ENCODE measurements at regions not wholly inside any gene's neighbourhood (a gene's known extent, or its start where the extent isn't known, plus 50 kb on each side); places are given as distances from the start of the nearest gene placed in this dataset.
"Not testable (repeated sequence)": the region's sequence is repeated elsewhere in the genome, so short reads cannot be mapped to it uniquely, and the experiment has no call there.

GRCh38 chr7:121744319-121744718 is 128.6 kb upstream of the PTPRZ1 start:
- DNase-seq, result no peak

- DNase-seq, result no peak
Measured at GRCh38 chr7:121741896-121742295, 131.1 kb upstream of the PTPRZ1 start.

- DNase-seq, result no peak
Measured at GRCh38 chr7:121739465-121739864, 133.5 kb upstream of the PTPRZ1 start.

- DNase-seq, result no peak
Measured at GRCh38 chr7:121730869-121731268, 142.1 kb upstream of the PTPRZ1 start.

- DNase-seq, result no peak
Measured at GRCh38 chr7:121714559-121715303, 158.2 kb upstream of the PTPRZ1 start.

GRCh38 chr7:121712961-121713360 is 160.0 kb upstream of the PTPRZ1 start:
- not testable (repeated sequence) for DNase-seq

GRCh38 chr7:121697731-121698316 is 175.1 kb upstream of the PTPRZ1 start:
- DNase-seq, result no peak

- no peak for DNase-seq
Measured at GRCh38 chr7:121696954-121697353, 176.0 kb upstream of the PTPRZ1 start.

- DNase-seq, result no peak
Measured at GRCh38 chr7:121689749-121690148, 183.2 kb upstream of the PTPRZ1 start.

GRCh38 chr7:121681700-121682099 is 191.3 kb upstream of the PTPRZ1 start:
- DNase-seq, result no peak

- no peak for DNase-seq
Measured at GRCh38 chr7:121676168-121676567, 196.8 kb upstream of the PTPRZ1 start.

- not testable (repeated sequence) for DNase-seq
Measured at GRCh38 chr7:121674455-121674854, 198.5 kb upstream of the PTPRZ1 start.

- DNase-seq, result no peak
Measured at GRCh38 chr7:121669144-121669543, 203.8 kb upstream of the PTPRZ1 start.

- DNase-seq, result no peak
Measured at GRCh38 chr7:121666306-121666705, 206.7 kb upstream of the PTPRZ1 start.

- no peak for DNase-seq
Measured at GRCh38 chr7:121643320-121643719, 229.6 kb upstream of the PTPRZ1 start.

GRCh38 chr7:121639705-121640104 is 233.3 kb upstream of the PTPRZ1 start:
- no peak for DNase-seq

GRCh38 chr7:121638286-121638685 is 234.7 kb upstream of the PTPRZ1 start:
- no peak for DNase-seq

GRCh38 chr7:121634356-121634755 is 238.2 kb upstream of the FAM3C start:
- DNase-seq, result no peak

- no peak for DNase-seq
Measured at GRCh38 chr7:121633186-121633585, 237.1 kb upstream of the FAM3C start.

GRCh38 chr7:121624958-121625357 is 228.8 kb upstream of the FAM3C start:
- DNase-seq, result no peak

- DNase-seq, result no peak
Measured at GRCh38 chr7:121623130-121623872, 227.2 kb upstream of the FAM3C start.

- DNase-seq, result no peak
Measured at GRCh38 chr7:121621937-121622336, 225.8 kb upstream of the FAM3C start.

GRCh38 chr7:121620953-121621606 is 225.0 kb upstream of the FAM3C start:
- no peak for DNase-seq

All from hindlimb muscle (tissue), 1 donor.